ENCODE measurements at regions not wholly inside any gene's neighbourhood (a gene's known extent, or its start where the extent isn't known, plus 50 kb on each side); places are given as distances from the start of the nearest gene placed in this dataset.

GRCh38 chr7:114104035-114104434 is 185.2 kb upstream of the PPP1R3A start:
- TF ChIP-seq CTCF (IDR thresholded peaks at IDR 0.05) (no peak), EZH2phosphoT487 (IDR thresholded peaks at IDR 0.05) (no peak)

All from neural progenitor cell (in vitro differentiated cells).